ENCODE measurements at regions not wholly inside any gene's neighbourhood (a gene's known extent, or its start where the extent isn't known, plus 50 kb on each side); places are given as distances from the start of the nearest gene placed in this dataset.

DNA sequence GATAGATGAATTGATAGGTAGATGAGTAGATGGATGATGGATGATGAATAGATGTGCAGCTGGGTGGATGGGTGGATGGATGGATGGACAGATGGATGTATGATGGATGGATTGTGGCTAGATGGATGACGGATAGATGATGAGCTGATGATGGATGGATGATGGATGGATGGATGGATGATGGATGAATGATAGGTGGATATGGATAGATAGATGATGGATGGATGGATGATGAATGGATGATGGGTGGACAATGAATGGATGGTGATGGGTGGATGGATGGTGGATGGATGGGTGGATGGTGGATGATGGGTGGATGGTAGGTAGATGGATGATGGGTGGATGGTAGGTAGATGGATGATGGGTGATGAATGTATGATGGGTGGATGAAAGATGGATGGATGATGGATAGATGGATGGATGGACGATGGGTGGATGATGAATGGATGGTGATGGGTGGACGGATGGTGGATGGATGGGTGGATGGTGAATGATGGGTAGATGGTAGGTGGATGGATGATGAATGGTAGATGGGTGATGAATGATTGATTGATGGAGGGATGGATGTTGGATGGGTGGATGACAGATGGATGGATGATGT lies 1261.7 kb downstream of the BRD1 start:
- DNase-seq: no peak

DNA sequence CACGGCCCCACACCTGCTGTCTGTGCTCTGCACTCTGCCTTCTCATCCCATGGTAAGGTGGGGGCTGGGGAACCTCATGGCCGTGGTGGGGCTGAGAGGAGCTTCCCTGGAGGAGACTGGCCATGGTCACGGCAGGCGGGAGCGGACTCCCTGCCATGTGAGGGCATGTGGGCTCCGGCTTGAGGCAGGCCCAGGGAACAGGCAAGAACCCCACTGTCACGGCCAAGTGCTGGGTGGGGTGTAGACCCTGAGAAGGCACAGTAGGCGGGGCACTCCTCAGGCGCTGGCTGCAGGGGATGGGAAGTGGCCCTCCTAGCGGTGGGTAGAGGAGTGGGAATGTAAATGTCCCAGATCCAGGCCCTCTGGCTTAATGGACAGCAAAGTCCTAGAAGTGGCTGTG lies 1262.7 kb downstream of the BRD1 start:
- DNase-seq: no peak

DNA sequence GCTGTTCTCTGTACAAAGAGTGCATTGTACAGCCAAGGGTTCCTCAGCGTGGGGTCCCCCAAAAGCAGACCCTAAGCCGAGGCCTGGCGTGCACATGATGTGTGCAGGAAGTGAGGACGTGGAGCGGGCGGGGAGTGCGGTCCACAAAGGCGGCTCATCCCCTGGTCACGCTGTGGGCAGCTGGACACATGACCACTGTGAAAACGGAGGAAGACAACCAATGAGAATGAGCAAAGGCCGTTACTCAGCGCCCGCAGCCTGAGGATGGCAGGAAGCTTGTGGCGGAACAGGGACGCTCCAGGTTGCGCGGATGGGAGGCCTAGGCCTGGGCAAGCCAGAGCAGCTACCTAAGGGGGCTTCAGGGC lies 1263.7 kb downstream of the BRD1 start:
- DNase-seq: no peak

DNA sequence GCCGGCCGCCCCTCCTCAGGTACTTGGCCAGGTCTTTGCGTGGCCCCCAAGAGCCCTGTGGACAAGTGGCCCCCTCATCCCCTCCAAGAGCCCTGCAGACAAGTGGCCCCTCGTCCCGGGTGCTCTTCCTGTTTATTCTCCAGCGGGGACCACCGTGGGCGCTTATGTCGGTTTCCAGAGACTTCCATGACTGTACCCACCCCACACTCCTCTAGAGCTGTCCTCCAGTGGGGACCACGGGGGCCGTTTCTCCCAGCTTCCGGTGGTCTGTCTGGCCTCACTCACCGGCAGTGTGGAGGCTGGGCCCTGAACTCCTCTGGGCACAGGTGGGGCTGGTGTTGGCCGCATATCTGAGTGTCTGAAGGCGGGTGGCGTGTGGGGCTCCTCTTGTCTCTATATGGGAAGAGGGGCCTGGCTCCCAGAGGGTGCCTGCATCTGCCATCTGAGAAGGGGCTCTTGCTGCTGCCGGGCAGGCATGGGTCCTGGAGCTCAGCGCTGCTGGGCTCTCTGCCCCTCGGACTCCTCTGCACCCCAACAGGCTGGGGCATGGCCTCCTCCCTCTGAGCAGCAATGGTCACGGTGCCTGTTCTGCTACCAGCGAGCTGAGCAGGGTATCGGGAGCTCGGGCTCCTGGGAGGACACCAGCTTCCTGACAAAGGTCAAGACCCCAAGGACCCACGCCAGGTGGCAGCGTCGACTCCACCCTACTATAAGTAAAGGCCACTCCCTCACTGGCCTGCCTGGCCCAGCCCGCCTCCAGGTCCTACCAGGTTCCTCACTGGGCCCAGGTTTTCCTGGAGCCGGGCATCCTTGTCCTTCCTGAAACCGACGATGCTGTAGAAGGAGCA lies 1264.3 kb downstream of the BRD1 start:
- no peak for DNase-seq

DNA sequence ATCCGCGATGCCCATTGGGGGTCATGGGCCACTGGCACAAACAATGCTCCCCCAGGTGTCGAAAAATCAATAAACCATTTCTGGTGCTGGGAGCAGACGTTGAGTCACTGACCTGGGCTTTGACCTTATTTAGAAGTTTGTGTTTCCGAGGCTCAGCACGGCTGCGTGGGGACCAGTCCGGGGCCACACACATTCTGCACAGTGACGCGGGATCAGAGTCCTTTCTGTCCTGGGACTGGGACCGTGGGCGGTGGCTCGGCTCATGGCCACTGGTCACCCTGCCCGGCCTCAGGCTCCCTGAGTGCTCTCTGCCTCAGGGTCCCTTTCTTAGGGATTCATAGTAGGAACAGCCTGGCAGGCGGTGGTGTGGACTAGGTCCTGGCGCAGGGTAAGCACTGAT lies 1266.0 kb downstream of the BRD1 start:
- no peak for DNase-seq

DNA sequence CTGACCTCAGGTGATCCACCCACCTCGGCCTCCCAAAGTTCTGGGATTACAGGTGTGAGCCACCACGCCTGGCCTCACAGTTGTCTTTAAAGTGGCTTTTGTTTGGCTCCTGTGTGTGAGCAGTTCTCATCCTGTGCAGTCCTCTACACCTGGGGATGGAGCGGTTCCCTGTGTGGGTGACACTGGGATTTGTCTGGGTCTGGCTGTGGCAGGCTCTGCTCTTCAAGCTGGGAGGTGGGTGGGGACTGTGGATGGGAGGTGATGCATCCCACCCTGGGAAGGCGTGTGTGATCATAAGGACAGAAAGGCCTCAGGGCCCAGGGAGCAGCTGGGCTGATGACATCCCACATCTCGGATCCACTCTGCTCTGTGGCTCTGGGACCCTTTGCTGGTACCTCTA lies 1266.8 kb downstream of the BRD1 start:
- DNase-seq: no peak

DNA sequence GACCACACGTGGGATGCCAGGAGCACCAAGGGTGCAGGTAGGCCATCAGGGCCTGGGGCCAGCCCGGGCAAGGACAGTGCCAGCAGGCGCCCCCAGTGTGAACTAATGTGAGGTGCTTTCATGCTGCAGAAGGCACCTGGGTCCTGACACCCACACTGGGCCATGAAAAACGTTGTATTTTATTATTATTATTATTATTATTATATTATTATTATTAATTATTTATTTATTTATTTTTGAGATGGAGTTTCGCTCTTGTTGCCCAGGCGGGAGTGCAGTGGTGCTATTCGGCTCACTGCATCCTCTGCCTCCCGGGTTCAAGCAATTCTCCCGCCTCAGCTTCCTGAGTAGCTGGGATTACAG lies 1267.3 kb downstream of the BRD1 start:
- DNase-seq: no peak

DNA sequence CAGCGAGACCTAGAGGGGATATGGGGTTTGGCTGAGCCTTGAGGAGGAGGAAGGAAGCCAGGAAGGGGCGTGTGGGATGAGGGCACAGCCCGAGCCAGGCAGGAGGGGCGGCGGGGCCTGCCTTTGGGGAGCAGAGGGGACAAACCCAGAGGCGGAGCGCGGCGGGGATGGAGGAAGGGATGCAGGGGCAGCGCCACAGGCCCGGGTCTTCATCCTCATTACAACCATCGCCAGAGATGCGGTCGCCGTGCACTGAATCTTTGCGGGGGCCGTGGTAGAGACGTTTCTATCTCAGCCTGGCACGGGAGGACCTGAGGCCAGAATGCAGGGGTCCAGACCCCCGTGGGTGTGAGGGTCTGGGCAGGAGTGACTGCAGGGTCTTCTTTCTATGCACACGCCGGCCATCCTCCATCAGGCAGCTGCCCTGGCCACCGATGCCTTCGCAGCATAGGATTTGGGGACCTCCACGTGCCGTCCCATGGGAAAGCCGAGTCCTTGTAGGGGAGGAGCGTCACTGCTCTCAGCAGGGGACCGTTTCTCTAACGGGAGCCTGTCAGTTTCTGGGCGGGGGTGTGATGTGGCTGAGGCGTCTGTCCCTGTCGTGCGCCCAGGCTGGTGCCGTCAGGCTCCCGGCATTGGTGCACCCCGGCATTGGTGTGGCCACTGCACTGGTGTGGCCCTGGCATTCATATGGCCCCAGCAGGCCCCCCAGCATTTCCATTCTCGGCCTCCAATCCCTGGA lies 1267.9 kb downstream of the BRD1 start:
- DNase-seq: no peak

DNA sequence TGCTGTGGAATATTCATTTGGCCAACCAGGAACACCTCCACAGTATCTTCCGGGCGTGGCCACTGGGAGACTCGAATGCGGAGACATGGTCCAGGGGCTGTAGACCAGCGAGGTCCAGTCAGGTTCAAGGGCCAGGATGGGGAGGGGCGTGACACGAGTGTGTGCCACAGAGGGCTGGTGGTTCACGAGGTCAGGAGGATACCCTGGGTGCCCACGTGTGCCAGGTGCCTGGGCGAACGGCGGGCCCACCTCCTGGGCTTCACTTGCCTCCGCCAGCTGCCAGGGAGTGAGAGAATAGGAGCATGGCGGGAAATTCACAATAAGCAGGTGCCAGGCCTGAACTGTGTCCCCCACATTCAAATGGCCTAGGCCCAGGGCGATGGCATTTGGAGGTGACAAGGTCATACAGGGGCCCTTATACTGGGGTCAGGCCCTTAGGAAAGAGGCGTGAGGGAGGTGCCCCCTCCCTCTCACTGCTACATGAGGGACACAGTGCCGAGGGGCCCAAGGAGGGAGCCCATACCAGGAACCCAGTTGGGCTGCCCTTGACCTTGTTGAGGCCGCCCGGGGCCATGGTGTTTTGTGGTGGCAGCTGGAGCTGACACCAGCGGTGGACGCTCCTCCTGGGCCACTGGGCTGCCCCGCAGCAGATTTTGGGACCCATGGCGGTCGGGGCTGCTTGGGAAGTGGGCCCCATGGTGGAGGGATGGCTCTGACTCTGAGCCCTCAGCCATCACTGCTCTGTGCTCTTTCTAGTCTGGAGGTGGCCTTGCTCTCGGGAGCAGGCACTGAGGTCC lies 1268.9 kb downstream of the BRD1 start:
- no peak for DNase-seq

DNA sequence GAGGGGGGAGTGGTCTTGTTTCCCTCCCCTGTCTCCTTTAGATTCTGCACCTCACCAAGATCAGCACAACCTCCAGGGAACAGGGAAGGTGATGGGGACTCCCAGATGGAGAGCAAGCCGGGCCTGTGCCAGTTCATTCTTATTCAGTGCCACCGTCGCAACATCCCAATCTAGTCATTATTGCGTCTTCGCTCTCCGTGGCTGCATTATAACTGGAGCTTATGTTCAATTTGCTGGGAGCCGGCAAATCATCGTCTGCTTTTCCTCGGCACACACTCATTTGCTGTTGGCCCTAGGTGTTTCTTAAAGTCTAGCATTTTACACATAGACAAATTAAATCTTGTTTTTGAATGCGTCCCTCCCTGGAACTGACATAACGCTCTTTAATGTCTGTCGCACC lies 1269.7 kb downstream of the BRD1 start:
- DNase-seq: no peak

DNA sequence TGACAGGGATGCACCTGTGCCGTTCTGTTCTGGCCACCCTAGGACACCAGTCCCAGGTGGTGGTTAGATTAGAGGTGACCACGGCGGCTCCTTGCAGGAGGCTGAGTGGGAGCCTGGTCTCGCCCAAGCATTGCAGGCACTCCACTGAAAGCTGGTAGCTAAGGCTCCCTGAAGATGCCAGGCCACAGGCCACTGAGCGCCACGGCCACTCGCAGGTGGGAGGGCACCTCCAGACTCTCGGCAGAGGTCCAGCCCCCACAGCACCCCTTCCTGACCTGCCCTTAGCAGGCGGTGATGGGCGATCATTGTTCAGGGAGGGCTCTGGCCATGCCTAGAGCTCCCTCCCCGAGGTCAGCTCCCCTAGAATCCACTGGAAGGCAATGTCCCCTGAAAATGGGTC lies 1270.2 kb downstream of the BRD1 start:
- DNase-seq: no peak

DNA sequence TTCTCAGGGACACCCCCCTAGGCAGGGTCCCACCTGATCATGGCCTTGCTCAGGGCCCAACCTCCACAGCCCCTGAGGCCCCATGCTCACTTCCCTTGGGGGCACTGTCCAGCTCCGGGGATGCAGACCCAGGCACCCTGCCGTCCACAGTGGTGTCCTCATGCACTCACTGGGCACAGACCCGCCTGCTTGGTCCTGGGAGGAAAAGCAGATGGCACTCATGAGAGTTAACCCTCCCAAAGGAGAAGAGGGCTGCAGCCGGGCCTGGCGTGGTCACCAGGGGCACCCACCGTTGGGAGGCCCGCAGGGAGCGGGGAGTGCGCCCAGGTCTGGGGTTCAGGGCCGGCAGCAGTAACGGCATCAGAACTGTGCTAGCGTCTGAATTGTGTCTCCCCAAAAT lies 1270.9 kb downstream of the BRD1 start:
- no peak for DNase-seq

DNA sequence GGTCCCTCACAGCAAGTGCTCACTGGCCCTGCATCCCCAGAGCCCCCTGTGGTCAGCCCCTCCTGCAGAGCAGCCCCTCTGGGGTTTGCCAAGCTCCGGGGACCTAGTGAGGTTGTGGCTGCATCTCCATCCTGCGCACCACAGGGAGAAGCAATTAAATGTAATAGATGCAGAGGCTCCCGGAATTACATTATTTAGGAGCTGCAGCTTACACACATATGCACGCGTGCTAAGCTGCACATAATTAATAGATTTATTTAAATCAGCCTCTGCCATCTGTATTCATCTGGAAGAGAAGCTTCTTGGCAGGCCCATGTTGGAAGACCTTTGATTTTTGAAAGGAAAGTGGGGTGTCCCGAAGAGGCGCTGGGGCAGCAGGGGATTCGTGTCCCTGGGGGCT lies 1271.5 kb downstream of the BRD1 start:
- DNase-seq: no peak

DNA sequence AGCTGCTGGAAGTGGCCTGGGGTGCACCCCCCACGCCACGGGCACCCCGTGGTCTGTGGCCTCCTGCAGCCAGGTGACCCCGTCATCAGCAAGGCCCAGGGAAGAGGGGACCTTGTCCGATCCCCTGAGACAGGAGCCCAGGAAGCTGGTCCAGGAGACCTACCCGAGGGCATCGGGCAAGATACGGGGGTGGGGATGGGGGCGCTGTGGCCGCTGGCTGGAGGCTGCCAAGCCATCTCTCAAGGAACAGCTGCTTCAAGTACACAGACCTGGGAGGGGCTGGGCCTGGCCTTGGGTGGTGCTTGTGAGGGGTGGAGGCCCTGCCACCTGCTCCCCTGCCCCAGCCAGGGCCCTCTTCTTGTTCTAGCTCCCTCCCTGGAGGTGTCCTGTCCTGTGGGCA lies 1272.1 kb downstream of the BRD1 start:
- DNase-seq: no peak

DNA sequence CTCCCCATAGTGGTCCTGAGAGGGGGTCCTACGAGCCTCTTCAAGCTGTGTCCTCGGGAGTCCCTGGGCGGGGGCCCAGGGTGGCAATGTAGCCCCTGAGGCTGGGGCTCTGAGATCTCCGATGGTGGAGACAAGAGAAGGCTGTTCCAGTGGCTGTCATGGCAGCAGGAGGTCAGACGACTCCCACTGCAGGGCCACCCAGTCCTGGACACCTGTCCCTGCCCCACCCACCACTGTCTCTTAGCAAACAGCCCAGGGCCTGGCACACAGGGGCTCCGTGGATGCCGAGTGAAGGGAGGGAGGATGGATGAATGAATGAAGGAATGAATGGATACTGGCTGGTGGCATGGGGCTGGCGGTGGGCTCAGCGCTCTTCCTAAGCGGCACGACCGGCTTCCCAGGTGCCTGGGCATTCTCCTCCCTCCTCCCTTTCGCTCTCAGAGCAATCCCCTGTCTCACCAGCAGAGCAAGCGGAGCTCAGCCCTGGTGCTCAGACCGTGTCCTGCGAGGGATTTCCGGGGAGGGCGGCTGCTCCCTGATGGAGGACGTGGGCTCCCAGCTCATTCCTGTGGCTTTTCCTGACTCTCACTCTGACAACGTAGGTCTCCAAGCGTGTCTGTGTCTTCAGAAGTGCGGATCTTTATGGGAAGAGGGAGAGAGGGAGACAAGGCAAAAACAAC lies 1272.6 kb downstream of the BRD1 start:
- no peak for DNase-seq

DNA sequence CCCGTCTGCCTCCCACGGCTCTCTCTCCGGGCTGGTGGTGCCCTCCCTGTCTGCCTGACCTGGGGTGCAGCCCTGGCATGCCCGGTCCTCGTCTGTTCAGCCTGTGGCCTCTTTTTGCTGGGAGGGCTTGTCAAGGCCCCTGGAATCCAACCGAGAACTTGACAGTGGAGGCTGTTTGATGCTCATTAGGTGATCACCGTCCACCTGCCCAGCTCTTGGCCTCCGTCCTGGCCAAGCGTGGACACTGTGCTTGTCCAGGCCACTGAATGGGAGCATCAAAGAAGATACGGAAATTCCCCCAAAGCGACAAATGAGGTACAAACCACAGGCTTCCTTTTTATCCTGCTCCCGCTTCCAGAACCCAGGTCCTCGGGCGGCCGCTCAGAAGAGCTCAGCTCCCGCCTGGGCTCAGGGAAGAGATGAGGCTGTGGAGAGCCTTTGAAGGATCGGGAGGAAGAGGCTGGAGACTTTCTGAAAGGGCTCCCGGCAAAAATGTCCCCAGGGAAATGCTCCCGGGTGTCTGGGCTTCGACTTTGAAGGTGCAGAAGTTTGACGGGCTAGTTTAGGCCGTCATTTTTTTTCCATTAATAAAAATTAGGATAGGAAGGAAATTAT lies 1273.9 kb downstream of the BRD1 start:
- DNase-seq: no peak

DNA sequence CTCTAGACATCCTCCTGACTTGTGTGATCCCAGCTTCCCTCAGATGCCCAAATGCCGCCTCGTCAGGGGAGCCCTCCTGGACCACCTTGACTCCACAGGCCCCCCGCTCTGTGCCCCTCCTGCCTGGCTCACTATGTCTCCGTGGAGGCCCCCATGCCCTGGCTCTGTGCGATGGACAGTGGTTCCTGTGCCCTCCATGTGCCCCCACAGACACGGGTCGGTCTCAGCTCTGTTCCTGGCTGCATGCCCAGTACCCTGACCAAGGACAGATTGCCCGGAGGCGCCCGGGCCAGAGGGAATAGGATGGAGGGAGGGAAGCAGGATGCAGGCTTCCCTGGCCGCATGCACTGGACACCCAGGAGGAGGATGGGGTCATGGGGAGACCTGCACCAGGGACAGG lies 1274.6 kb downstream of the BRD1 start:
- no peak for DNase-seq

DNA sequence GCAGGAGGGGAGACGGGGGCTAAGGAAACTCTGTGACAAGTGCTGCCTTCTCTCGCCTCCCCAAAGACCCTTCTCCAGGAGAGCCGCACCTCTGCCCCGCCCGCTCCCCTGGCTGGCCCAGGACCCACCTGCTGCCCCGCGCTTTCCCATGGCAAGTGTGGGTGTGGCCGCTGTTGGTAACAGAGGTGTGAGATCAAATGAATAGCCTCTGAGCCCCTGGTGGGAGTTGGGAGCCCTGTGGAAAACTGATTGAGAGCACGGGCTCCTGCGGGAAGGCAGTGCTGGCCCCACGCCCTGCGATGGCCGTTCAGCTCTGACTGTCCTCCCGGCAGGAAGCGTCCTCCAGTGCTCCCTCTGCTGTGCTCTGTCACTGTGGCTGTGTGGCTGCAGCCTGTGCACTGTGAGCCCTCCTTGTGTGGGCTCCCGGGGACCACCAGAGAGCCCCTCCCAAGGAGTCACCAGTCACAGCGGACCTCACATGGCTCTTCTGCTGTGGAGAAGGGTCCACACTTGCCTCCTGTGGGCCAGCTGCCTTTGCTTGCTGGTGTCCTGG lies 1275.9 kb downstream of the BRD1 start:
- no peak for DNase-seq

DNA sequence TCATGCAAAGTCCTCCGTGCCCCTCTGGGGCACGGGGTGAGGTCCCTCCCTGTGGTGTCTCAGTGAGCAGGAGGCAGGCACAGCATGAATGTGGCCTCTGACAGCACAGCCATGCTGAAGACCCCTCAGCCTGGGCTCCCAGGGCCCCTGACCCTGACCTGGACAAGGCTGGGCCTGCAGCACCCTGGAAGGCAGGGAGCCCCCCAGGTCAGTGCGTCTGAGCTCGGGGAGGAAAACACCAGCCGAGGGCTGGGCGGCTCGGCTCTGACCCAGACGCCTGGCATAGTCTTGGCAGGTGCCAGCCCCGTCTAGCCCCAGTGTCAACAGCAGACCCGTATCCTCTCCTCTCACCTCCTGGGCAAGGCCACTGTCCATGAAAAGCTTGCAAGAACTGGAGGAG lies 1276.6 kb downstream of the BRD1 start:
- no peak for DNase-seq

DNA sequence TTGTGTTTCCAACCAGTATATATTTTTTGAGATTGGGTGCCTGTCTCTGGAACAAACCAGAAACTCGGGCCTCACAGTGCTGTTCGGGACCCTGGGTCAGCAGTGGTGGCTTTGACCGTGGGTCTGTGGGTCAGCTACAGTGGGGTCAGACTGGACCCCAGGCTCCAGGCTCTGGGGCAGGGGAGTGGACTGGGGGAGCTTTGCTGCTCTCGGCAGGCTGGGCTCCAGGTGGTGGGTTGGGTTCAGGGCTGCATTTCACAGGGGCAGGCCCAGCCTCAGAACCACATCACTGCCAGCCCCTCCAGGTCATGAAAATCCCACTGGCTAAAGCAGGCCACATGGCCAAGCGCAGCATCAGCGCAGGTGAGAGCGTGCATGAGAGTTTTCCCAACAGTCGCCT lies 1279.3 kb downstream of the BRD1 start:
- DNase-seq: no peak

DNA sequence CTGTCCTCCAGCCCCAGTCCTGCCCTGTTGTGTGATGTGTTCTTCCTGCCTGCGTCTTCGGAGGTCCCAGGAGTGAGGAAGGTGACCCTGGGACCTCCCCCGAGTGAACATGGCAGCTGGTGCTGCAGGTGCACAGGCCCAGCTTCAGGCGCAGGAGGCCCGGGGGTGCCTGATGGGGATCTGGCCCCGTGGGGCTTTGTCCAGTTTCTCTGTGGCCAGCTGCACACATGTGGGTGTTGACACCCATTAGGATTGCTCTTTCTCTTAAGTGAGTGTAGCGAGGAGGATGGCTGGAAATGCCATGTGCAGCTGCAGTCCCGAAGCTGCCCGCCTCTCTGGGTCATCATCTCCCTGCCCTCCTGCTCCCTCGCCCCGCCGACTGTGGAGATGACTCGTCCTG lies 1279.7 kb downstream of the BRD1 start:
- no peak for DNase-seq

Data from GOT3 (cell line).